GM19372 (cell line): ENCODE measurements at regions not wholly inside any gene's neighbourhood (a gene's known extent, or its start where the extent isn't known, plus 50 kb on each side); places are given as distances from the start of the nearest gene placed in this dataset.

ENCODE experiments used
- ATAC-seq: cut with Tn5 transposase; IDR thresholded peaks from one replicate; pipeline ENCODE4 v1.9.1; 2021; ENCODE audit warnings: mild to moderate bottlenecking, low read depth, moderate library complexity; ENCODE audit not compliant: unreplicated experiment

DNA sequence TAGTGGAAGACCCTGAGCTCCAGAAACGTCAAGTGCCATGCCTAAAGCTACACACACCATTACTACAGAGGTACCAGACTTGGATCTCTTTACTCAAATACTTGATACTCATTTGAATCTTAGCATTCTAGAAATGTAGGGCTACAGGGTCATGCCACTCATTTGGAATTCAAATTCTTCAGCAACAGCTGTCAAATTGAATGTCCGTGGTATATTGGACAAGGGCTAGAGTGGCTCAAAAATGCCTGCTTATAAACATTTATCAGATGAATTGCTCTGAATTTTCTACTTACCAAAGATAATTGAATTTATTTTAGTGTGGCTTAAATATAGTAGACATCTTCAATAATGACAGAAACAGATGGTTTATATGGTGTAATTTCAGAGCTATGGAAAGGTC is 669.7 kb downstream of the SLC4A3 start:
- no peak for ATAC-seq

DNA sequence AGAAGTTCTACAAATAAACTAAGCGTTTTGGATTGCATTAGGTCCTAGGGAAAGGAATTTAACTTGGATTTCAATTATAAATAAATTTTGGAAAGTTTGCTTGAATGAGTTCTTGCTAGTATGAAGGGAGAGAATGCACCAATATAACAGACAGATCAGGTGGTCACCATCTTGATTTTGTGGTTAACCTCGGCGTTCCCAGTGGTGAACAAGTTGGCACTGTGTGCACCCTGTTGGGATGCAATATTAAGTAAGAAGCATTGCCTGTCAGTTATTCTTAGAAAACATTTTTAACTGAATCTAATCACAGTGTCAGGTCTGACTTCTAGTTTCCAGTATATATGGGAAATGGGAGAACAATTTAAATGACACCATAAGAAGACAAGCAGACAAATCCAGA is 673.4 kb downstream of the SLC4A3 start:
- ATAC-seq, result no peak

DNA sequence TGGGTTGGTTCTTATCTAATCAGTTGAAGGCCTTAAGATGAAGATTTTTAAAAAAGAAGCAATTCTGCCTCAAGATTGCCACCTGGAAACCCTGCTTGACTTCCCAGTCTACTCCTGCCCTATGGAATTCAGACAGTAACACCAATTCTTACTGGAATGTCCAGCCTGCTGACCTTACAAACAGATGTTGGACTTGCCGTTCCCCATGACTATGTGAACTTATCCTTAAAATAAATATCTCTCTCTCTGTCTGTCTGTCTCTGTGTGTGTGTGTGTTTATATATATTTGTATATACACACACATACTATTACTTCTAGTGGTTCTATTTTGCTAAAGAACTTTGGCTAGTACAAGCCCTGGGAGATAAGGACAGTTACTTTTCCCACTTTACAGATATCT is 675.3 kb downstream of the SLC4A3 start:
- ATAC-seq, result no peak

DNA sequence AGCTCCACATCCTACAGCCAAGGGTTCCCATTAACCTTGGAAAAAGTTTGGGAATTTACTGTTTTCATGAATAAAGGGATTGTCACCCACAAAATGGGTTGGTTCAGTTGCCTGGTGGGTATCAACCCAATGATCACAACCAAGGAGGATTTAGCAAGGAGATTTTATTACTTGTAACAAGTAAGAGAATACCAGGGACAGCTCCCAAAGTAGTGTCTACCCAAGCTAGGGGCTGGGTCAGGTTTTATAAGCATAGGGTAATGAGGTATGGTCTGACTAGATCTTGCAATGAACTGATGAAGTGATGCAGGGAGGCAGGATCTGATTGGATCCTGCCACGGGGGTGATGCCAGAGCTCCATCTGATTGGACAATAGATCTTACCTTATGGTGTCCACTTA is 681.8 kb downstream of the SLC4A3 start:
- ATAC-seq, result no peak

DNA sequence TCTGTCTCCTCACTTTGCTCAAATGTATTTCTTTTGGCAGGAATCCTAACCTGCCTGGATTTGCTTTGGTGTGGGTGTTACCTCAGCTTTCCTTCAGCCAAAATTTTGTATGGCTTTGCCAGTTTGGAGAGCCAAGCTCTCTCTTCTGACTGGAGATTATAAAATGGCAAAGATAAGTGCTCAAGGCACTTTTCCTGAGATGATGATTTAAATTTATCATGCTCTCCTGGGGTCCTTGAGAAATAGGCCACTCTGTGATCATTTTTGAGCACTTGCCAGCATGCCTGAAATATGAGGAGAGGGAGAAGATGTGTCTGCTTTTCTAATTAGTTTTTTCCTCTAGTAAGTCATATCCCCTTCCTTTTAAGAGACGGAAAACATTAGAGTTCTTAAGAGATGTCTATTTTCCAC is 683.0 kb downstream of the SLC4A3 start:
- ATAC-seq, result no peak

DNA sequence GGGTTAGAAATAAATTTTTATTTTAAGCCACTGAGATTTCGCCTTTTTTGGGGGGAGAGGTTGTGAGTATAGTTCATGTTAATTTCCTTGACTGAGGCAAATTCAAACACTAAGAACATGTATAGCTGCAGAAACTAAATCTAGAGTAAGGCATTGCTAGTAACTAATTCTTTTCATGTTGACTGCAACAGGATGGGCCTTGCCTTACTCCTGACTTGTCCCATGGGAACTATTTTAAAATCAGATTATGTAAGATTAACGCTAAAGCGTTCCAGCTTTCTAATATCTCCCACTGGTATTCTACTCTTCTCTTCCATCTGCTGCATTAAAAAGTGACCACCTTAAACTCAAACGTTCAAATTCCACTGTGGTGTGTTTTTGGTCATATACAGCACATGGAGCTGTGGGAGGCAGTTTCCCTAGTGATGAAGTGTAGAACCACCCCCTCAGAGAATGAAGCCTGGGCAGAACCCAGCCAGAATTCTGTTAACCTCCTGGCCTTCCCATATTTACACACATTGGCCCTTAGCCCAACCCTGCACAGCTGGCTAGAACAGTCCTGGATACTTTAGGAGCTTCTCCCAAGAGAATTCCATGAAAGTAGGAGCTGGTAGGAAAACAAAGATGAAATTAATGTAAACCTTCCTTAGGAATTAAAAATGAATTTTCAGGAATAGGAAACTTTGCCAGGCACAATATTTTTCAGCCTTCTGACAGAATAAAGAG is 687.8 kb downstream of the SLC4A3 start:
- ATAC-seq, result no peak

DNA sequence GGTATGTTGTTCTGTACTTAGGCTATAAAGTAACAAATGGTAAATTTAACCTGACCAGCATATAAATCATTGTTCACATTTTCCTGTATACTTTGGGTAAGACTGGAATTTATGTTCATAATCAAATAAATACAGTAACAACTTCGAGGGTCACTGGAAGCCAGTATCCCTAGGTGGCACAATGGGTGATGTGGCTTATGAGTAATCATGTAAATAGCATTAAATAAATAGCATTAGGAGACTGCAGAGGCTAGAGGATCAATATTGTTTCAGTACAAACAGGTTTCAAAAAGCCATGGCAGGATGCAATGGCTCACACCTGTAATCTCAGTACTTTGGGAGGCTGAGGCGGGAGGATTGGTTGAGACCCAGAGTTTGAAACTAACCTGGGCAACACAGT is 690.6 kb downstream of the SLC4A3 start:
- no peak for ATAC-seq

DNA sequence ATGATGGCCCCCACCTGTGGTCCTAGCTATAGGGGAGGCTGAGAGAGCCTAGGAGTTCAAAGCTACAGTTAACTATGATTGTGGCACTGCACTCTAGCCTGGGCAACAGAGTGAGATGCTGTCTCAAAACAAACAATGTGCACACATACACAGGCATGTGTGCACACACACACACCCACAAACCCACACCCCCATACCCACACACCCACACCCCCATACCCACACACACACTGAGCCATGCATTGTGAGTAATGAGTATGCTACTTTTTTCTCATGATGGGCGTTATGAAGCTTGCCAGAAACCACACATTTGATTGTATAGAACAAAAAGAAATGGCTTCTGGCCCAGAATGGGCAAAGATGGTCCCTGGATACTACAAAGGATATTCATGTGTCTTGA is 691.1 kb downstream of the SLC4A3 start:
- no peak for ATAC-seq

DNA sequence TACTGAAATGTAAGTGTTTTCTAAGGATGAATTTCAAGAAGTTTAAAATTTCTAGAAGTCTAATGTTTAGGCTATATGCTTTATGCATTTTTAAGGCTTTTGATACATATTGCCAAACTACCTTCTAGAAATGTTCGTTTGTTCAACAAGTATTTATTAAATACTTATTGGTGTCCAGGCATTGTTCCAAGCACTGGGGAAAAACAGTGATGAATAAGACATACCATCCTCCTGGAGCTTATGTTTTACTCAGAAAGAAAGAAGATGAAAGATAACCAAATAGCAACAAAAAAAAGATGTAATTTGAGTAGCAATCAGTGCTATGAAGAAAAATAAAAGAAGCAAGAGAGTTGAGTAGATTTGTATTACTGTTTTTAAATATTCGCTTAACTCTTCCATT is 692.9 kb downstream of the SLC4A3 start:
- ATAC-seq, result no peak

DNA sequence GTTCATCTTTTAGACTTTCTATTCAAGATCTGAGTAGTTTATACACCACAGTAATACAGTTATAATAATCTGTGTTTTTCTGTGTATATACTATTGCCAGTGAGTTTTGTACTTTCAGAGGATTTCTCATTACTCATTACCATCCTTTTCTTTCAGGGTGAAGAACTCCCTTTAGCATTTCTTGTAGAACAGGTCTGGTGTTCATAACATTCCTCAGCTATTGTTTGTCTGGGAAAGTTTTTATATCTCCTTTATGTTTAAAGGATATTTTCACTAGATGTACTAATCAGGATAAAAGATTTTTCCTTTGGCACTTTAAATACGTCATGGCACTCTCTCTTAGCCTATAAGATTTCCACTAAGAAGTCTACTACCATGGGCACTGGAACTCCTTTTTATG is 705.5 kb downstream of the SLC4A3 start:
- no peak for ATAC-seq

DNA sequence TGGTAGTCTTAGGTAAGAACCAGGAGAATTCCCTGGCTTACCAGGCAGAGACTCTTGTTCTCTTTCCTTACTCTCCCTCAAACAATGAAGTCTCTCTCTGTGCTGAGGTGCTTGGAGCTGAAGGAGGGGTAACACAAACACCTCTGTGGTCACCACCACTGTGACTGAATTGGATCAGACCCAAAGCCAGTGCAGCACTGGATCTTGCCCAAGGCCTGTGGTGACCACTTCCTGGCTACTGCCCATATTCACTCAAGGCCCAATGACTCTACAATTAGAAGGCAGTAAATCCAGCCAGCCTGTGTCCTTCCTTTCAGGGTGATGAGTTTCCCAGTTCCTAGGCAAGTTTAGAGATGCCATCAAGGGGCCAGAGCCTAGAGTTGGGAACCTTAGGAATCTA is 706.8 kb downstream of the SLC4A3 start:
- no peak for ATAC-seq

DNA sequence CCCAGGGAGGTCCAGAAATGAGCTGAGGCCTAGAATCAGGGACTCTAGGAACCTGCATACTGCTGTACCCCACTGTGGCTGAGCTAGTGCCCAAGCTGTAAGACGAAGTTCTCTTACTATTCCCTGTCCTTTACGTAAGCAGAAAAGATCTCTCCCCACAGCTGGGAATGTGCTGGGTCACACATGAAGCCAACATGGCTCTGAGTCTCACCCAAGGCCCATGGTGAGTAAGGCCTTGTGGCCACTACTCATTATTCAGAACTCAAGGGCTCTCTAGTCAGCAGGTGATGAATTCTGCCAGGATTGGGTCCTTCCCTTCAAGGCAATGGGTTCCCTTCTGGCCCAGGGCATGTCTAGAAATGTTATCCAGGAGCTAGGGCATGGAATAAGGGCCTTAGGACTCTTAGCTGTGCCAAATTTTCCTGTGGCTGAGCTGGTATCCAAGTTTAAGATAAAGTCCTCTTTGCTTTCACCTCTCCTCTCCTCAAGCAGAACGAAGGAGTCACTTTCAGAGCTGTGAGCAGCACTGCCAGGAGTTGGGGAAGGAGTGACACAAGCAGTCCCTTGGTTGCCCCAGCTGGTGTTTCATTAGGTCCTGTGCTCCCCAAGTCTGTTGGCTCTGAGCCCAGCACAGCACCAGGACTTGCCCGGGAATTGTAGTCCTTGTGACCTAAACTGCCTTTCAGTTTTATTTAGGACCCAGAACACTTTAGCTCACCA is 707.6 kb downstream of the SLC4A3 start:
- ATAC-seq, result no peak

DNA sequence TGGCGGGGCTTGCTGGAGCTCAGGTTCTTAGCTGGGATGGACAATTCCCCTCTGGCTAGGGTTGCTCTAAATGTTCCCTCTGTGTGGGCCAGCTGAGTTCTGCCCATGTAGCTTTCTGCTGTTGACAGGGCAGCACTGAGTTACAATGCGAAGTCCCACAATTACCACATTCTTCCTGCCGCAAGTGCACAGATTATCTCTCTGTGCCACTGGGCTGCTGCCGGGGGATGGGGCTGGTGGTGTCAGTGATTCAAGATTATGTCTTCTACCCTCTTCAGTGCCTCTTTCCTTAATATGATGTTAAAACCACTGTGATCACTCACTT is 708.1 kb downstream of the SLC4A3 start:
- no peak for ATAC-seq

DNA sequence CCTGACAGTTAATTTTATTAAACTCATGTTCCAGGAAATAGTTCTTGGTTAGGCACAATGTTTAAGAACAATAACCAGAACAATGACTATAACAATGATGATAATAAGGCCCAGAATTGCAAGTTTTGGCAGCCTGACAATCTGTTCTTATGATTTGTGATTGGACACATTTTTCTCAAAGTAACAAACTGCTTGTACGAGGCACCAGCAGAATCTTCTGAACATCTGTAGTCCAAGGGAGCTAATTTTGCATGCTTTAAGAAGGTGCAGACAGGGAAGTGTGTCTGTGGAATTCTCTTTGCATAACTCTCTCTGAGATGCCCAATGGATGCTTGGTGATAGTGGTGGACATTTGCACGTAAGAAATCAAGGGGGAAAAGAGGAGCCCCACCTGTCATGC is 709.3 kb downstream of the SLC4A3 start:
- ATAC-seq, result no peak

DNA sequence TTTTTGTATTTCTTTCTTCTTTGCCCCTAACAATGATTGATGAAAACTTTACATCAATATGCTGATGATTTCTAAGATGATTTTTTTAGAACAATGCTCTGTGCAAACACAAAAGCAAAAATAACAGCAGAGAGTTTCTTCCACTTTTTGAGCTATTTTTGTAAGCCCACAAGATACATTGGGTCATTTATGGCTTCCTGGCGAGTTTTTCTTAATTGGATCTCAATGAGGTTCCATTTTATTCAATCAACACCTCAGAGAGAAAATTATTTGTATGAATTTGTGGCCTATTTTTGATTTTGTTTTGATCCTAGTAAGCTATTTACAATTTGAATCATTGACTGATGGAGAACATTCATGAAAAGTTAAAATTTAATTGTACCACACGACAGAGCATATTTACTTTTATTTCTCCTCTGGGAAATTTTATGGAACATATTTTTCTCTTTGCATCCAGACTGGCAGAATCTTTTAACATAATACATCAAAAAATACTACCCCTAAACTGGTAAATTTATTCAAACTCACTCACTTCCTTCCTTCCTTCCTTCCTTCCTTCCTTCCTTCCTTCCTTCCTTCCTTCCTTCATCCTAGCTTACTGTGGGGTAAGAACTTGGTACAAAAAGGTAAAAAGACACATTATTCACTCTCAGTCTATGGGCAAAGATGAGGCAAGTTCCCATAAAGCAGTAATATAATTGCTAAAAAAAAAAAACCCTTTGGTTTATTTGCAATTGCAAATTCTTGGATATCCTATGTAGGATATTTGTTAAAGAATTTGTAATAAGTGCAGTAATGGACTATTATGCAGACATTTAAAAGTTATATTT is 710.4 kb downstream of the SLC4A3 start:
- ATAC-seq, result no peak

DNA sequence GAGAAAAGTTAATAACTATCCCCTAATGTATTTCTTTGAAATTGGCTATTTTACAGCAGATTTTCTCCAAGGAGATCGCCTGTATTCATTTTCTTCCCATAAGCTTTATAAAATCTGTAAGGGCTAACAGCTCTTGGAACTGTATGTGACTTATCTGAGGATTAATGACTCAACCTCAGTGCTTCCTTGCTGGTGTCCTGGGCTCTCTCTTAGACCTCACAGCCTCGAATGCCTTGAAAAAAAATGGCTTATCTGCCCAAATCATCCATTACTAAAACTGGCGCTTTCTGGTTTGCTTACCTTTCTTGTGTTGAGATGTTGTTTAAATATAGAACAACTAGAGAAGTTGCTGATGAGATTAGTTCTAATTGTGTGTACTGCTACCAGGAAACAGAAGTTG is 713.6 kb downstream of the SLC4A3 start:
- ATAC-seq, result no peak

DNA sequence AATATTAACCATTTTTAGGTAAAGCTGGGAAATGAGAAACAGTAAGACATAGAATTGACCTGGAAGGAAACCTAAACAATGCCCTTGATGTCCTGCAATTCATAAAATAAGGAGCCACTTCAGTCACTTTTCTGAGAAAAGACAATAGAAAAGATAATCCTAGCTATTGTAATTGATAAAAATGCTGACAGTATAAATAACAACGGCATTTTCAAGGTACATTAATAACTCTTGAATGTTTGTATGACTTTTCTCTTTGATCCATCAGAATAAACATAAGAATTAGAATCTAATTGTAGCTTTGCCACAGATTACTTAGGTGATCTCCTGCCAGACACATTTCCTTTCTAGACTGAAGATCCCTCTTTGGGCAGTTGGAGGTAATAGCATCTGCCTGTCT is 719.5 kb downstream of the SLC4A3 start:
- ATAC-seq, result no peak

DNA sequence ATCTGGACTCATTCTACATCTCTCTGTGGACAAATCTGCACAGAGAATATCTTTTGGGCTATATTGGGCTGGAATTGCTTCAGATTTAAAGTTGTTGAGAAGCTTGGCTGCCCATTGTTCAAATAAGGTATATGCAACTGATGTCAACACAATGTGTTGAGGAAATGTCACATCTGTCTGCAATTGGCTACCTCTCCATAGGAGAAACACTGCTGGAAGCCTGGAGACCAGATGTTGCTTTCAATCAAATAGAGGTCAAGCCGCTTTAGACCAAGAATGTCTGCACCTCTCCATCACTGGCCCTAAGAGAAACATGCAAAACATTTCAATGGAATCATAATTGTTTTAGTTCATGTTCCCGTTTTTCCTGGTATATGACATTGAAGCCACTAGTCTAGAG is 720.2 kb downstream of the SLC4A3 start:
- no peak for ATAC-seq

DNA sequence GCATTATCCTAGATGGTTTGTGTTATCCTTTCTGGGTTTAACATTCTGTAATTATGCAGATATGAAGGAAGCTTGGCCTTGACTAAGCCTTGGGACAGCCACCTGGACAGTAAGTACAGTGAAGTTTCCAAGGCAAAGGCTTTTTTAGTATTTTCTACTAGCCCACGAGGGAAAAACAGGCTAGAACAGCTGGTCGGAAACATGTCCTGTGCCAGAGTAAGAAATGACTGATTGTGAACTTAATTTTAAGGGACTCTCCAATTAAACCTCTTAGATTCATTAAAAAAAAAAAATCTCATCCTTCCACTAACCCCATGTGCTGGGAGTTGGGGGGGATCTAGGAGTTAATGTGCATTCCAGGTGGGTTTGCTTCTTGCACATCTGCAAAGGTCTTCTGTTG is 720.8 kb downstream of the SLC4A3 start:
- ATAC-seq, result no peak

DNA sequence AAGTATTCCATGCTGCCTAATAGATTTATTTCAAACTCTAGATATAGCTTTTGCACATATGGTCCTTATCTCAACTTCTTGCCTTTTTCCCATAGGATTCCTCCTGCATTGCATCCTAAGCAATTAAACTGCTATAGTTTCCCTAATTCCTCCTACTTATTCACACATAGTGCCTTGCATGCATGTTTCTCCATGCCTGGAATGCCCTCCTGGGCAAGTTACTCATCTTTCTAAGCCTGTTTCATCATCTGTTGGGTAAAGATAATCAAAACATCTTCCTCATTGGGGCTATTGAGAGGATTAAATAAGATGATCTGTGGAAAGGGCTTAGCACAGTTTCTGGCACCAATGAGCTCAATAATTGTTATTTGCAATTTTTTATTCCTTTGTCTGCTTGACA is 726.5 kb downstream of the SLC4A3 start:
- ATAC-seq, result no peak

DNA sequence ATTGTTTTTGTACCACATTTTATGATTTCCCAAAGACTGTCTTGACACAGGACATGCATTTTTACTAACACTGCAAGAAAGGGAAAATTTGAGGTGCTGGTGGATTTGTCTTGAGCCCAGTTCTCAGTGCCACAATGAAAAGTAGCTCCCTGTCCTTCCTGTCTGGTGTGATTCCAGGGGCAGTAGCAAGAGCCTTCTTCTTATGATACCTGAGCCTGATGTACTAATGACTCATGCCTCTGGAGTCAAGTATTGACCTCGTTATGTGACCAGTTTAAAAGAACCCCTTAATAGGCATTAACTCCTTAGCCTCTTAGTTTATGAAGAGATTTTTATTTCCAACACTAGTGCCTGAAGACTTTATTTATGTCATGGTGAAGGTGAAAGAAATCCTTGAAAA is 728.6 kb downstream of the SLC4A3 start:
- no peak for ATAC-seq

DNA sequence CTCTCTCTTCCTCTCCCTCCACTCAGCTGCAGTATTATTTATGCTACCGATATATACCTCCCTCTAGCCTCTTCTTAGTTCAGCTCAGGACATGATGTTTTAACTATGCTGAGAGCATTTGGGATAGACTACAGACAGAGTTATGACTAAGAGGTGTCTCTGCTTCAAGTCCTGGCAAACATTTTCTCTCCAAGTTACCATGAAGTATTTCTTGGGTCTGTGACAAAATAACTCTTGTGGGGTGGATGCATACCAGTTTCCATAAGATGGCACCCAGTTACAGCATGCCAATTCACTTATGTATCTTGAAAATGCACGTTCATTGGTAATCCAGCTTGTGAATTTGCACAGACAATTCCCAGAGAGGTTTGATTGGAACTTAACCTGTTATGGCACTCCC is 737.6 kb downstream of the SLC4A3 start:
- ATAC-seq, result no peak
